GM21825 (cell line): ENCODE measurements at regions not wholly inside any gene's neighbourhood (a gene's known extent, or its start where the extent isn't known, plus 50 kb on each side); places are given as distances from the start of the nearest gene placed in this dataset.
A peak's percentile ranks its signal among the peaks of the same experiment; 100 is the strongest.
"Not testable (repeated sequence)": the region's sequence is repeated elsewhere in the genome, so short reads cannot be mapped to it uniquely, and the experiment has no call there.

Experiments
- ATAC-seq: cut with Tn5 transposase; IDR thresholded peaks from one replicate; pipeline ENCODE4 v1.9.1; 2021; ENCODE audit warnings: mild to moderate bottlenecking, moderate library complexity; ENCODE audit not compliant: unreplicated experiment

DNA sequence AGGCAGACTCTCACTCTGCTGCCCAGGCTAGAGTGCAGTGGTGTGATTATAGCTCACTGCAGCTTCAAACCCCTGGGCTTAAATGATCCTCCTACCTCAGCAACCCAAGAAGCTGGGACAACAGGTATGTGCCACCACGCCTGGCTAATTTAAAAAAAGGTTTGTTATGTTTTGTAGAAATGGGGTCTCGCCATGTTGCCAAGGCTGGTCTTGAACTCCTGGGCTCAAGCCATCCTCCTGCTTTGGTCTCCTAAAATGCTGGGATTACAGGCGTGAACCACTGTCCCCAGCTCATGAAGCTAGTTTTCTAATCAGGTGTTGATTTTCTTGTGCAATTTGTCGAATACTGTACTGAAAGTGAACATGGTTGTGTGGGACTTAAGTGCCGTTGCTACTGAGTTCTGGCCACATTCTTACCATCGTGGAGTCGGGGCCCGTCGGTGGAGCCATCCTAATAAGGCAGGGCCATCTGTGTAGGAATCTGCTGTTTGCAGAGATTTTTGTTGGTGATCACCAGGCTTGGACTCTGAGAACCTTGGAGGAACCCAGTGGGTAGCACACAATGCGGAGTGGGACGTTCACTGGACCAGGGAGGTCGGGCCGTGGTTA is 193.2 kb downstream of the GOLGA6L6 start:
- no peak for ATAC-seq

DNA sequence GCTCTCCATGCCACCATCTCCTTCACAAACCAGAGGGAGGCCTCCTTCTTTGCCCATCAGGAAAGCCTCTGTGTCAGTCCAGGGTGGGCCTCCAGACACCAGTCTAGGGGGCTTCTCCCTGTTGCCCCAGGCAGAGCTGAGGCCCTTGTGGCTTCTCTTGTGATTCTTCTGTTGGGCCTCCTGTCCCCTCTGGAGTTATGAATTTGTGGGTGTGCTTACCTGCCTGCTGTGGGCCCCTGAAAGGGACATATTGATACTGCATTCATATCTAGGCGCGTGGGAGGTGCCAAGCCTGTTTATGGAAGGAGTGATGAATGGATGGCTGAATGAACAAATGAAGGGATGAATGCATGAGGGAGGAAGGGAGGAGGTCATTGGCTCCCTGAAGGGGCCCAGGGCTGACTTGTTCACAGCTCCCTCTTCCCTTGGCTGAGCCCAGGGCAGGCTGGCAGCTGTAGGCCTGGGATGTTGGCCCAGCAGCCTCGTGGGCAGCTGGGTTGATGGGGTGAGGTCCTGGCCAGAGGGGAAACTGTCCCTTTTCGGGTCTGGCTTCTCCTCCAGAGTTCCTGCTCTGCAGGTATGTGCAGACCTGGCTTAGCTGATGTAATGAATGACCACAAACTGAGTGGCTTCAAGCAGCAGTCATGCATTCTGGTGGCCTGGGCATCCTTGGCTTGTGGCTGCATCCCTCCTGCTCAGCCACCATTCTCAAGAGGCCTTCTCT is 195.4 kb downstream of the GOLGA6L6 start:
- no peak for ATAC-seq

DNA sequence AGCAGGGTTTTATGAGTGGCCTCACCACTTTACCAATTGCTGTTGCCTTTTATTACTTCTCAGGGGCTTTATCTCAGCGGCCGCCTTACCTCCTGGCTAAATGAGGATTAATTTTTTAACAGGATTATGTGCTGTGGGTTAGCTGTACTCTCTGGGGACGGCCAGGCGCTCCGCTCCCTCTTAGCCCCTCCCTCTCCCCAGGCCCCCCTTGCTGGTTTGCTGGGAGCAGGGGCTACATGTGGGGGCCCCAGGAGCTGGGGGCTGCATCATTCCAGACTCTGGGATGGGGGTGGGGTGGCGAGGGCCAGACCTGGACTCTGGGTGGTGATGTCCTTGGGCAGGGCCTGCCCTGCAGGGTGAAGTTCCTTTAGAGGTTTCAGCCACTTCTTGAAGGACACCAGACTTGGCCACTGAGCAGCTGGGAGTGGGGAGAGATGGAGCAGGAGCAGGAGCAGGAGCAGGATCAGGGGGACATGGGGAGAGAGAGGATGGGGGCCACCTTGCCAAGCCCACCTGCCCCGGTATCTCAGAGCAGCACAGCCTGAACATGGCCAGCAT is 196.1 kb downstream of the GOLGA6L6 start:
- ATAC-seq = no peak

DNA sequence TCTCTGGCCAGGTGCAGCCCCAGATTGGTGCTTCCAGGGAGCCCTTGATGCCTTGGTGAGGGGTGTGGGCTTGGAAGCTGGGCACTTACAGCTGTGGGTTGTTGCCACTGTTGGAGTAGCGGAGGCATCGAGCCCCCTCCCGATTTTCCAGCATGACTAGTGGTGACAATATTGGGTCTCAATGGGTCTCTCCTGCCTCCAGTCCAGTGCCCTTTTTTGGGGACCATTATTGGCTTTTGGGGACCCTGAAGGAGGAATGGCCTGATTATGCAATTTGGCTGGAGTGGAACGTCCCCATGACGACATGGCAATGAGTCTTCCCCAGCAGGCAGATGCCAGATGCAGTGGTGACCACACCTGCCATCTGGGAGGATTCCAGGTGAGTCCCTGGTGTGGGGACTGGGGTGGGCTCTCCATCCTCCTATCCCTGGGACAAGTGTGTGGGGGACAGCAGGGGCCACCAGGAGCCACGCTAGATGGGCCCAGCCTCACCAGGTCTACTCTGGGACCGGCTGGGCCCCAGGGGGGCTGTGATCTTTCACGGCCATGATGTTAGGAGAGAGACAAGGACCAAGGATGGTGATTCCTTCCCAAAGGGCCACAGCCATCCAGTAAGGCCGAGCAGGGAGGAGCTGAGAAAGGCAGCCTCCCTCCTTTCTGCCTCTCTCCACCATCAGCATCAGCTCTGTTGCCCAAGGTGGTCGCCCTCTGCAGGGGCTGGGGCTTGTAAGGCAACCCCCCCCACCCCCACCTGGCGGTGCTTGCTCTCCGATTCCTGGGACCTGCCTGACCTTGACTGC is 196.8 kb downstream of the GOLGA6L6 start:
- ATAC-seq = no peak

DNA sequence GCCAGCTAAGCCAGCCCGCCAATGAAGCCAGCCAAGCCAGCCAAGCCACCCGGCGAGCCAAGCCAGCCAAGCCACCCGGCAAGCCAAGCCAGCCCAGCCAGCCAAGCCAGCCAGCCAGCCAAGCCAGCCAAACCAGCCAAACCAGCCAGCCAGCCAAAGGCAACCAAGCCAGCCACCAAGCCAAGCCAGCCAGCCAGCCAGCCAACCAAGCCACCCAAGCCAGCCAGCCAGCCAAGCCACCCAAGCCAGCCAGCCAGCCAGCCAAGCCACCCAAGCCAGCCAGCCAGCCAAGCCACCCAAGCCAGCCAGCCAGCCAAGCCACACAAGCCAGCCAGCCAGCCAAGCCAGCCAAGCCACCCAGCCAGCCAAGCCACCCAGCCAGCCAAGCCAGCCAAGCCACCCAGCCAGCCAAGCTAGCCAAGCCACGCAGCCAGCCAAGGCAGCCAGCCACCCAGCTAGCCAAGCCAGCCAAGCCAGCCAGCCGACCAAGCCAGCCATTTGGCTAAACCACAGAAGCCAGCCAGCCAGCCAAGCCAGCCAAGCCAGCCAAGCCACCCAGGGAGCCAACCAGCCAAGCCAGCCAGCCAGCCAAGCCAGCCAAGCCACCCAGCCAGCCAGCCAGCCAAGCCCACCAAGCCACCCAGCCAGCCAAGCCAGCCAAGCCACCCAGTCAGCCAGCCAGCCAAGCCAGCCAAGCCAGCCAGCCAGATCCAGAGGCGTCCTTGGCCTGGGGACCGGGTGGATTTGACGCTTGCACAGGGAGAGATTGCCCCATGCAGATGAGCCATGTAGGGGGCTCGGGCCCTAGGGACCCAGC is 198.0 kb downstream of the GOLGA6L6 start:
- not testable (repeated sequence) for ATAC-seq

DNA sequence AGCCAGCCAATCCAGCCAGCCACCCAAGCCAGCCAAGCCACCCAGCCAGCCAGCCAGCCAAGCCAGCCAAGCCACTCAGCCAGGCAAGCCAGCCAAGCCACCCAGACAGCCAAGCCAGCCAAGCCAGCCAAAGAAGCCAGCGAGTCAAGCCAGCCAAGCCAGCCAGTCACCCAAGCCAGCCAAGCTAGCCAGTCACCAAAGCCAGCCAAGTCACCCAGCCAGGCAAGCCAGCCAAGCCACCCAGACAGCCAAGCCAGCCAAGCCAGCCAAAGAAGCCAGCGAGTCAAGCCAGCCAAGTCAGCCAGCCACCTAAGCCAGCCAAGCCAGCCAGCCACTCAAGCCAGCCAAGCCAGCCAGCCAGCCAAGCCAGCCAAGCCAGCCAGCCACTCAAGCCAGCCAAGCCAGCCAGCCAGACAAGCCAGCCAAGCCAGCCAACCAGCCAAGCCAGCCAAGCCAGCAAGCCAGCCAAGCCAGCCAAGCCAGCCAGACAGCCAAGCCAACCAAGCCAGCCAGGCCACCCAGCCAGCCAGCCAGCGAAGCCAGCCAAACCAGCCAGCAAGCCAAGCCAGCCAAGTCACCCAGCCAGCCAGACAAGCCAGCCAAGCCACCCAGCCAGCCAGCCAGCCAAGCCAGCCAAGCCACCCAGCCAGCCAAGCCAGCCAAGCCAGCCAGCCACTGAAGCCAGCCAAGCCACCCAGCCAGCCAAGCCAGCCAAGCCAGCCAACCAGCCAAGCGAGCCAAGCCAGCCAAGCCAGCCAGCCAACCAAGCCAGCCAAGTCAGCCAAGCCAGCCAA is 198.8 kb downstream of the GOLGA6L6 start:
- ATAC-seq = not testable (repeated sequence)

DNA sequence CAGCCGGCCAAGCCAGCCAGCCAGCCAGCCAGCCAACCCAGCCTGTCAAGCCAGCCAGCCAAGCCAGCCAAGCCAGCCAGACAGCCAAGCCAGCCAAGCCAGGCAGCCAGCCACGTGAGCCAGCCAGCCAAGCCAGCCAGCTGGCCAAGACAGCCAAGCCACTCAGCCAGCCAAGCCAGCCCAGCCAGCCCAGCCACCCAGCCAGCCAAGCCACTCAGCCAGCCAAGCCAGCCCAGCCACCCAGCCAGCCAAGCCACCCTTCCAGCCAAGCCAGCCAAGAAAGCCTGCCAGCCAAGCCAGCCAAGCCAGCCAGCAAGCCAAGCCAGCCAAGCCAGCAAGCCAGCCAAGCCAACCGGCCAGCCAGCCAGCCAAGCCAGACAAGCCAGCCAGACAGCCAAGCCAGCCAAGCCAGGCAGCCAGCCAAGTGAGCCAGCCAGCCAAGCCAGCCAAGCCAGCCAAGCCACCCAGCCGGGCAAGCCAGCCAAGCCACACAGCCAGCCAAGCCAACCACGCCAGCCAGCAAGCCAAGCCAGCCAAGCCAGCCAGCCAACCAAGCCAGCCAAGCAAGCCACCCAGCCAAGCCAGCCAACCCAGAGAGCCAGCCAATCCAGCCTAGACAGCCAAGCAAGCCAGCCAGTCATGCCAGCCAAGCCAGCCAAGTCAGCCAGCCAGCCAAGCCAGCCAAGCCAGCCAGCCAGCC is 199.5 kb downstream of the GOLGA6L6 start:
- ATAC-seq = no peak

DNA sequence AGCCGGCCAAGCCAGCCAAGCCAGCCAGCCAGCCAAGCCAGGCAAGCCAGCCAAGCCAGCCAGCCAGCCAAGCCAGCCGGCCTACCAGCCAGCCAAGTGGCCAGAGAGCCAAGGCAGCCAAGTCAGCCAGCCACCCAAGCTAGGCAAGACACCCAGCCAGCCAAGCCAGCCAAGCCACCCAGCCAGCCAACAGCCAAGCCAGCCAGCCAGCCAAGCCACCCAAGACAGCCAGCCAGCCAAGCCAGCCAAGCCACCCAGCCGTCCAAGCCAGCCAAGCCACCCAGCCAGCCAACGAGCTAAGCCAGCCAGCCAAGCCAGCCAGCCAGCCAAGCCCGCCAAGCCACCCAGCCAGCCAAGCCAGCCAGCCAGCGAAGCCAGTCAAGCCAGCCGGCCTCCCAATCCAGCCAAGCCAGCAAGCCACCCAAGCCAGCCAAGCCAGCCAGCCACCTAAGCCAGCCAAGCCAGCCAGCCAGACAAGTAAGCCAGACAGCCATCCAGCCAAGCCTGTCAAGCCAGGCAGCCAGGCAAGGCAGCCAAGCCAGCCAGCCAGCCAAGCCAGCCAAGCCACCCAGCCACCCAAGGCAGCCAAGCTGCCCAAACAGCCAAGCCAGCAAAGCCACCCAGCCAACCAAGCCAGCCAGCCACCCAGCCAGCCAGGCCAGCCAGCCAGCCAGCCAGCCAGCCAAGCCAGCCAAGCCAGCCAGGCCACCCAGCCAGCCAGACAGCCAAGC is 200.5 kb downstream of the GOLGA6L6 start:
- ATAC-seq = peak; percentile 60

DNA sequence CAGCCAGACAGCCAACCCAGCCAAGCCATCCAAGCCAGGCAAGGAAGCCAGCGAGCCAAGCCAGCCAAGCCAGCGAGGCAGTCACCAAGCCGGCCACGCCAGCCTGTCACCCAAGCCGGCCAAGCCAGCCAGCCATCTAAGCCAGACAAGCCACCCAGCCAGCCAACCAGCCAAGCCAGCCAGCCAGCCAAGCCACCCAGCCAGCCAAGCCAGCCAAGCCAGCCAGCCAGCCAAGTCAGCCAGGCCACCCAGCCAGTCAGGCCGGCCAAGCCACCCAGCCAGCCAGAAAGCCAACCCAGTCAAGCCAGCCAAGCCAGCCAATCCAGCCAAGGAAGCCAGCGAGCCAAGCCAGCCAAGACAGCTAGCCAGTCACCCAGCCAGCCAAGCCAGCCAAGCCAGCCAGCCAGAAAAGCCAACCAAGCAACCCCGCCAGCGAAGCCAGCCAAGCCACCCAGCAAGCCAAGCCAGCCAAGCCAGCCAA is 201.2 kb downstream of the GOLGA6L6 start:
- no peak for ATAC-seq

DNA sequence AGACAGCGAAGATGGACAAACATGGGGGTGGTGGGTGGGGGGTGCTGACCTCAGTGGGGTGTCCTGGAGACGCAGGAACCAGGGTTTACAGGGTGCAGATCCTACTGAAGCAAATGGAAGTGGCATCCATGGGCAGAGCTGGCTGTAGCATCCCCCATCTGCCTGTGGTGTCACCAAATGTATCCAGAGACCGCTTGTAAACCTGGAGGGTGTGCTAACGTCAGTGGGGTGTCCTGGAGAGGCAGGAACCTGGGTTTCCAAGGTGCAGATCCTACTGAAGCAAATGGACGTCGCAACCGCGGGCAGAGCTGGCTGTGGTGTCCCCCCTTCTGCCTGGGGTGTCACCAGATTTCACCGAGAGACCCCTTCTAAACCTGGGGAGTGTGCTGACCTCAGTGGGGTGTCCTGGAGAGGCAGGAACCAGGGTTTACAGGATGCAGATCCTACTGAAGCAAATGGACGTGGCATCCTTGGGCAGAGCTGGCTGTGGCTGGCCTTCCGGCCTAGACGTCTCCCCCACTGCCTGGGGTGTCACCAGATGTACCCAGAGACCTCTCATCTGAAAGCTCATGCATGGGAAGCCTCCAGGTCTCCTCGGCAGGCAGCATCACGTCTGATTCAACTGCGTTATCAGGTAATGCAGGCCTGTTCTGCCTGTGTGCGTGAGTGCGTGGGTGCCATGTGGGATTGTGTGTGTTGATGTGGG is 202.4 kb downstream of the GOLGA6L6 start:
- ATAC-seq = not testable (repeated sequence)

DNA sequence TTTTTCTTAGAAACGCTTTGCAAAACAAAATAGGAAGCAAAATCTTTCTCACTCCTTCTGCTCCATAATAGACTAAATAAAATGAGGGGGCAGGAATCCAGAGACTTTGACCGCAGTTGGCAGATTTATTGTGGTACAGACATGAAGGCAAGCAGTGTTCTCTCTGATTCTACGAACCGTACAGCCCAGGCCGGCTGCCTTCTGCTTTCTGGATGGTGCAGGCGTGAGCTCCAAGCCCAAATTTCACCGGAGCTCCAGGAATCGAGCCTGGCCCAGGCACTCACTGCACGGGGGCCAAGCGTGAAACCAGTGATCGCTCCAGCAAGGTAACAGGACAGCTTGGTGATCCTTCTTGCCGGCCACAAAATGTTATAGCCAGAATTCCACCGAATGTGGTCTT is 202.9 kb downstream of the GOLGA6L6 start:
- ATAC-seq = not testable (repeated sequence)

DNA sequence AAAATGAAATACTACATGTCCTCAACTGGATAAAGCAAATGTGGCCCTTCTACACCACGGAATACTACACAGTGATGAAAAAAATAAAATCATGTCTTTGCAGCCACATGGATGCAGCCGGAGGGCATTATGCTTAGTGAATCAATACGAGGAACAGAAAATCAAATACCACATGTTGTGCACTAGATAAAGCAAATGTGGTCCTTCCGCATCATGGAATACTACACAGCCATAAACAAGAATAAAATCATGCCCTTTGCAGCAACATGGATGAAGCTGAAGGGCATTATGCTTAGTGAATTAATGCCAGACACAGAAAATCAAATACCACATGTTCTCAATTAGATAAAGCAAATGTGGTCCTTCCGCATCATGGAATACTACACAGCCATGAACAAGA is 204.4 kb downstream of the GOLGA6L6 start:
- ATAC-seq = not testable (repeated sequence)

DNA sequence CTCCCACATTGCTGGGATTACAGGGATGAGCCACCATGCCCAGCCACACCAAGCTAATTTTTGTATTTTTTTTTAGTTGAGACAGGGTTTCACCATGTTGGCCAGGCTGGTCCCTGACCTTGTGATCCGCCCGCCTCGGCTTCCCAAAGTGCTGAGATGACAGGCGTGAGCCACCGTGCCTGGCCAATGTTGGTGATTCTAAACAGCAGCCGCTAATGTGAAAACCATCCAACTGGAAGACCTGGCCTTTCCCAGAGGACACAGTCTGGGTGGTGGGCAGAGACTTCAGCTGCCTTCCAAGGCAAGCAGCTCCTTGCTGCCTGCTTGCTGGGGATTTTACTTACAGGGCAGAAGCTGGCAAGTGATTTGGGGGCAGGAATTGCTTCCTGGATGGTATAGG is 207.1 kb downstream of the GOLGA6L6 start:
- not testable (repeated sequence) for ATAC-seq

DNA sequence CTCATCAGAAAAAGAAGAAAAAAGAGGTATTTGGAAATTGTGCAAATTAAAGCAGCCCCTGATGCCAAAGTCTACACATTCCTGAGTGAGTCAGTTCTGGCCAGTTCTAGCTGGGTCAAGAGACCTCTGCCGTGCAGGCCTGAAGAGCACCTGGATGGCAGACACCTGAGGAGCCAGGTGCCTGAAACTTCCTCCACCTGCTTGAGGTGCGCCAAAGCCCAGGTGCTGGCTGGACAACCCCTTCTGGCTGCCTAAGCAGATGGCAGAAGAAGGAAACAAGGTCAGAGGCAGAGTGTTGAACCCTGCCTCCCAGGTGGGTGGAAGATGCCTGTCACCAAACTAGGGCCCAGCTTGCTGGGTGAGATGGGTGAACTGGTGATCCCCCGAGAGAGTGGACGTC is 215.8 kb downstream of the GOLGA6L6 start:
- not testable (repeated sequence) for ATAC-seq

DNA sequence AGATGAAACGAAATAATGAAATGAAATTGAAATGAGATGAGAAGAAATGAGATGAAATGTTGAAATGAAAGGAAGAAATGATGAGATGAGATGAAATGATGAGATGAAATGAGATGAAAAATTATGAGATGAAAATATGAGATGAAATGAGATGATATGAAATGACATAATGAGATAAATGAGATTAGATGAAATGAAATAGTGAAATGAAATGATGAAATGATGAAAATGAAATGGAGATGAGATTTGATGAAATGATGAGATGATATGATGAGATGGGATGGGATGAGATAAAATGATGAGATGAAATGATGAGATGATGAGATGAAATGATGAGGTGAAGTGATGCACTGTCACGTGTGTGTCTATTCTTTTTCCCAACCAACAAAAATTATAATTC is 224.5 kb downstream of the GOLGA6L6 start:
- ATAC-seq = not testable (repeated sequence)

DNA sequence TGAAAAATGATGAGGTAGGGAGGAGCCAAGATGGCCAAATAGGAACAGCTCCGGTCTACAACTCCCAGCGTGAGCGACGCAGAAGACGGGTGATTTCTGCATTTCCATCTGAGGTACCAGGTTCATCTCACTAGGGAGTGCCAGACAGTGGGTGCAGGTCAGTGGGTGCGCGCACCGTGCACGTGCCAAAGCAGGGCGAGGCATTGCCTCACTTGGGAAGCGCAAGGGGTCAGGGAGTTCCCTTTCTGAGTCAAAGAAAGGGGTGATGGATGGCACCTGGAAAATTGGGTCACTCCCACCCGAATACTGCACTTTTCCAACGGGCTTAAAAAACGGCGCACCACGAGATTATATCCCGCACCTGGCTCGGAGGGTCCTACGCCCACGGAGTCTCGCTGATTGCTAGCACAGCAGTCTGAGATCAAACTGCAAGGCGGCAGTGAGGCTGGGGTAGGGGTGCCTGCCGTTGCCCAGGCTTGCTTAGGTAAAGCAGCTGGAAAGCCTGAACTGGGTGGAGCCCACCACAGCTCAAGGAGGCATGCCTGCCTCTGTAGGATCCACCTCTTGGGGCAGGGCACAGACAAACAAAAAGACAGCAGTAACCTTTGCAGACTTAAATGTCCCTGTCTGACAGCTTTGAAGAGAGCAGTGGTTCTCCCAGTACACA is 230.5 kb downstream of the GOLGA6L6 start:
- not testable (repeated sequence) for ATAC-seq

DNA sequence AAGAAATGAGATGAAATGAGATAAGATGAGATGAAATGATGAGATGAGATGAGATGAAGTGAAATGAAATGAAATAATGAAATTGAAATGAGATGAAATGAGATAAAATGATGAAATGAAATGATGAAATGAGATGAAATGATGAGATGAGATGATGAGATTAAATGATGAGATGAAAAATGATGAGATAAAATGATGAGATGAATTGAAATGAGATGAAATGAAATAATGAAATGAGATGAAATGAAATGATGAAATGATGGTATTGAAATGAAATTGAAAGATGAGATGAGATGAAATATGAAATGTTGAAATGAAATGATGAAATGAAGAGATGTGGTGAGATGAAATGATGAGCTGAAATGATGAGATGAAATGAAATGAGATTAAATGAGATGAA is 231.0 kb downstream of the GOLGA6L6 start:
- ATAC-seq = no peak
